Adrenal gland (tissue), 5 donors: ENCODE measurements at regions not wholly inside any gene's neighbourhood (a gene's known extent, or its start where the extent isn't known, plus 50 kb on each side); places are given as distances from the start of the nearest gene placed in this dataset.

Source experiments
- POLR2A ChIP-seq, 2 donors: fragments of 450-650 bp; IDR thresholded peaks; one replicate each; pipeline ENCODE4 v1.6.1; 2017; ENCODE audit warnings: antibody characterized with exemption in 2 of 2, mild to moderate bottlenecking in 2 of 2, moderate library complexity in 1 of 2
- TF ChIP-seq, protein P1 (sequence below), 6 experiments: fragments of 450-650 bp in 4 of 6; fragments of 200-600 bp in 2 of 6; sonication (generic) in 1 of 6; IDR thresholded peaks; 1 replicate in 5 of 6; 2 replicates in 1 of 6; pipeline versions ENCODE4 v1.5.1 to v1.8.0; 2016 to 2021; ENCODE audit warnings: antibody characterized with exemption in 6 of 6, mild to moderate bottlenecking in 2 of 6, moderate library complexity in 1 of 6
- donor health status: DM: no; HTN: no; CAD: no.

DNA sequence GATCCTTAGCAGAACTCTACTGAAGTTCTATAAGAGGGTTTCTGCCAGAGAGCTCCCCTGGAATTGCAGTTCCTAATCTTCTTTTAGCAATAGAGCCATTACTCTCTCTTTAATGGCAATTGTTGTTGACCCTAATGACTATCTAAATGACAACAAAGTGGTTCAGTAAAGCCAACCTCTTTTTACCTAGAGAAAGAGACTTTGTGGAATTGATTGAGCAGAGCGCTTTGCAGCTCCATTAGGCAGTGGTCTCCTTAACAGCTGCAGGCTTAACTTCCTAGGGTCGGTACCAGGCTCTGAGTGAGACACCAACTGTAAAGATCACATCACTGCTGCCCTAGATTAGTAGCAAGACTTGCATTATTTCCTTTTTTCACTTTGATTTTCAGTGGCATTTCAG, 1472.9 kb upstream of the TENM3 start:
- TF ChIP-seq, protein P1, sequence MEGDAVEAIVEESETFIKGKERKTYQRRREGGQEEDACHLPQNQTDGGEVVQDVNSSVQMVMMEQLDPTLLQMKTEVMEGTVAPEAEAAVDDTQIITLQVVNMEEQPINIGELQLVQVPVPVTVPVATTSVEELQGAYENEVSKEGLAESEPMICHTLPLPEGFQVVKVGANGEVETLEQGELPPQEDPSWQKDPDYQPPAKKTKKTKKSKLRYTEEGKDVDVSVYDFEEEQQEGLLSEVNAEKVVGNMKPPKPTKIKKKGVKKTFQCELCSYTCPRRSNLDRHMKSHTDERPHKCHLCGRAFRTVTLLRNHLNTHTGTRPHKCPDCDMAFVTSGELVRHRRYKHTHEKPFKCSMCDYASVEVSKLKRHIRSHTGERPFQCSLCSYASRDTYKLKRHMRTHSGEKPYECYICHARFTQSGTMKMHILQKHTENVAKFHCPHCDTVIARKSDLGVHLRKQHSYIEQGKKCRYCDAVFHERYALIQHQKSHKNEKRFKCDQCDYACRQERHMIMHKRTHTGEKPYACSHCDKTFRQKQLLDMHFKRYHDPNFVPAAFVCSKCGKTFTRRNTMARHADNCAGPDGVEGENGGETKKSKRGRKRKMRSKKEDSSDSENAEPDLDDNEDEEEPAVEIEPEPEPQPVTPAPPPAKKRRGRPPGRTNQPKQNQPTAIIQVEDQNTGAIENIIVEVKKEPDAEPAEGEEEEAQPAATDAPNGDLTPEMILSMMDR (IDR thresholded peaks at IDR 0.05), result no peak
- no peak for TF ChIP-seq POLR2A (IDR thresholded peaks at IDR 0.05)
